Neural cell (in vitro differentiated cells): ENCODE measurements at regions not wholly inside any gene's neighbourhood (a gene's known extent, or its start where the extent isn't known, plus 50 kb on each side); places are given as distances from the start of the nearest gene placed in this dataset.

Experiments used
- CTCF ChIP-seq: fragments of 450-650 bp; IDR thresholded peaks from 2 replicates; pipeline ENCODE4 v1.5.1; 2014; ENCODE audit warnings: antibody characterized with exemption, mild to moderate bottlenecking, moderate library complexity; ENCODE audit not compliant: poor library complexity, severe bottlenecking
- EZH2 ChIP-seq: fragments of 200-600, 300-800 bp; shearing (Covaris generic), sonication (generic); IDR thresholded peaks from 2 replicates; pipeline ENCODE4 v1.6.1; 2014; ENCODE audit warnings: antibody characterized with exemption, low read length, borderline replicate concordance, mild to moderate bottlenecking; ENCODE audit not compliant: insufficient read depth, poor library complexity, severe bottlenecking
- POLR2AphosphoS5 ChIP-seq: IDR thresholded peaks from 2 replicates; pipeline ENCODE4 v1.6.1; 2012
- REST ChIP-seq: IDR thresholded peaks from 2 replicates; pipeline ENCODE4 v1.6.1; 2012; ENCODE audit warnings: borderline replicate concordance
- SMC3 ChIP-seq: fragments of 450-650 bp; conservative IDR thresholded peaks from 2 replicates; pipeline ENCODE4 v1.6.1; 2014; ENCODE audit warnings: antibody characterized with exemption, mild to moderate bottlenecking, moderate library complexity; ENCODE audit not compliant: poor library complexity
- TAF1 ChIP-seq: IDR thresholded peaks from 2 replicates; pipeline ENCODE4 v1.6.1; 2012; ENCODE audit warnings: low read depth

- TF ChIP-seq EZH2 = no peak
- TF ChIP-seq CTCF = no peak
- no peak for TF ChIP-seq SMC3
- TF ChIP-seq TAF1 = no peak
- no peak for TF ChIP-seq POLR2AphosphoS5
- no peak for TF ChIP-seq REST
These were observed 114.2 kb upstream of the DGKB start for GRCh38 chr7:15016766-15017165.
